ENCODE measurements at regions not wholly inside any gene's neighbourhood (a gene's known extent, or its start where the extent isn't known, plus 50 kb on each side); places are given as distances from the start of the nearest gene placed in this dataset.

GRCh38 chr4:136750897-136751296, 781.4 kb downstream of the PCDH18 start:
- no peak overlapping the region for H3K27ac Mint-ChIP-seq
- no peaks in the 10 kb centered on the region for H3K4me1 Mint-ChIP-seq
- no peak for DNase-seq
- H3K27me3 Mint-ChIP-seq: no peaks in the 10 kb centered on the region
- Histone ChIP-seq H3K27ac (ENCODE audit: insufficient read depth, low read length, poor library complexity, severe bottlenecking) (no peak overlapping the region), H3K9me3 (ENCODE audit: control insufficient read depth in 2 of 2, low read length in 2 of 2) (no peaks in the 10 kb centered on the region), H3K4me1 (ENCODE audit: control insufficient read depth, insufficient read depth, low read length, poor library complexity, severe bottlenecking) (no peaks in the 10 kb centered on the region), H3K36me3 (ENCODE audit: control insufficient read depth, insufficient read depth, low read length) (no peaks in the 10 kb centered on the region), H3K27me3 (ENCODE audit: control insufficient read depth, insufficient read depth, low read length) (no peaks in the 10 kb centered on the region), H3K4me3 (ENCODE audit: low read depth, low read length) (no peak overlapping the region)
- H3K36me3 Mint-ChIP-seq: no peaks in the 10 kb centered on the region
- peaks cover 0 to 13% (median 5%) of the 10 kb centered on the region in 7 donors for H3K9me3 Mint-ChIP-seq
- no peak overlapping the region for H3K4me3 Mint-ChIP-seq
- no peak for ATAC-seq (ENCODE audit: low read depth in 2 of 2)

- H3K27me3 ChIP-seq (ENCODE audit: control insufficient read depth, insufficient read depth, low read length): no peaks in the 10 kb centered on the region
- H3K9me3 ChIP-seq (ENCODE audit: control insufficient read depth in 2 of 2, low read length in 2 of 2): no peaks in the 10 kb centered on the region
- Mint-ChIP-seq H3K36me3 (no peaks in the 10 kb centered on the region), H3K27ac (no peak overlapping the region), H3K4me3 (no peak overlapping the region), H3K9me3 (peaks cover 0 to 13% (median 5%) of the 10 kb centered on the region in 7 donors), H3K4me1 (no peaks in the 10 kb centered on the region), H3K27me3 (no peaks in the 10 kb centered on the region)
- H3K36me3 ChIP-seq (ENCODE audit: control insufficient read depth, insufficient read depth, low read length): no peaks in the 10 kb centered on the region
- no peak overlapping the region for H3K4me3 ChIP-seq (ENCODE audit: low read depth, low read length)
- no peak for ATAC-seq (ENCODE audit: low read depth in 2 of 2)
- no peak overlapping the region for H3K27ac ChIP-seq (ENCODE audit: insufficient read depth, low read length, poor library complexity, severe bottlenecking)
- DNase-seq: no peak
- no peaks in the 10 kb centered on the region for H3K4me1 ChIP-seq (ENCODE audit: control insufficient read depth, insufficient read depth, low read length, poor library complexity, severe bottlenecking)
Measured at GRCh38 chr4:136749989-136750388, 782.3 kb downstream of the PCDH18 start.

- H3K27ac ChIP-seq (ENCODE audit: insufficient read depth, low read length, poor library complexity, severe bottlenecking): no peak overlapping the region
- Mint-ChIP-seq H3K27me3 (no peaks in the 10 kb centered on the region), H3K4me3 (no peak overlapping the region), H3K27ac (no peak overlapping the region), H3K36me3 (no peaks in the 10 kb centered on the region), H3K9me3 (peaks cover 3 to 17% (median 6%) of the 10 kb centered on the region in 7 donors), H3K4me1 (no peaks in the 10 kb centered on the region)
- no peaks in the 10 kb centered on the region for H3K27me3 ChIP-seq (ENCODE audit: control insufficient read depth, insufficient read depth, low read length)
- H3K9me3 ChIP-seq (ENCODE audit: control insufficient read depth in 2 of 2, low read length in 2 of 2): no peaks in the 10 kb centered on the region
- ATAC-seq (ENCODE audit: low read depth in 2 of 2): no peak
- H3K4me1 ChIP-seq (ENCODE audit: control insufficient read depth, insufficient read depth, low read length, poor library complexity, severe bottlenecking): no peaks in the 10 kb centered on the region
- DNase-seq: no peak
- no peaks in the 10 kb centered on the region for H3K36me3 ChIP-seq (ENCODE audit: control insufficient read depth, insufficient read depth, low read length)
- H3K4me3 ChIP-seq (ENCODE audit: low read depth, low read length): no peak overlapping the region
Measured at GRCh38 chr4:136748773-136749172, 783.5 kb downstream of the PCDH18 start.

GRCh38 chr4:136748165-136748564, 784.1 kb downstream of the PCDH18 start:
- Histone ChIP-seq H3K9me3 (ENCODE audit: control insufficient read depth in 2 of 2, low read length in 2 of 2) (no peaks in the 10 kb centered on the region), H3K4me1 (ENCODE audit: control insufficient read depth, insufficient read depth, low read length, poor library complexity, severe bottlenecking) (no peaks in the 10 kb centered on the region), H3K36me3 (ENCODE audit: control insufficient read depth, insufficient read depth, low read length) (no peaks in the 10 kb centered on the region), H3K27ac (ENCODE audit: insufficient read depth, low read length, poor library complexity, severe bottlenecking) (no peak overlapping the region), H3K4me3 (ENCODE audit: low read depth, low read length) (no peak overlapping the region), H3K27me3 (ENCODE audit: control insufficient read depth, insufficient read depth, low read length) (no peaks in the 10 kb centered on the region)
- no peak overlapping the region for H3K27ac Mint-ChIP-seq
- no peaks in the 10 kb centered on the region for H3K27me3 Mint-ChIP-seq
- H3K4me3 Mint-ChIP-seq: no peak overlapping the region
- no peaks in the 10 kb centered on the region for H3K36me3 Mint-ChIP-seq
- ATAC-seq (ENCODE audit: low read depth in 2 of 2): no peak
- H3K9me3 Mint-ChIP-seq: peaks cover 3 to 23% (median 6%) of the 10 kb centered on the region in 7 donors
- H3K4me1 Mint-ChIP-seq: no peaks in the 10 kb centered on the region
- DNase-seq: no peak

- ATAC-seq (ENCODE audit: low read depth in 2 of 2) (no peak), DNase-seq (no peak)
- no peak overlapping the region for H3K27ac Mint-ChIP-seq
- no peaks in the 10 kb centered on the region for H3K36me3 Mint-ChIP-seq
- no peaks in the 10 kb centered on the region for H3K4me1 ChIP-seq (ENCODE audit: control insufficient read depth, insufficient read depth, low read length, poor library complexity, severe bottlenecking)
- no peaks in the 10 kb centered on the region for H3K27me3 Mint-ChIP-seq
- no peak overlapping the region for H3K4me3 ChIP-seq (ENCODE audit: low read depth, low read length)
- peaks cover 0 to 12% (median 4%) of the 10 kb centered on the region in 7 donors for H3K9me3 Mint-ChIP-seq
- H3K36me3 ChIP-seq (ENCODE audit: control insufficient read depth, insufficient read depth, low read length): no peaks in the 10 kb centered on the region
- peaks cover 0 to 11% of the 10 kb centered on the region in 2 experiments for H3K9me3 ChIP-seq (ENCODE audit: control insufficient read depth in 2 of 2, low read length in 2 of 2)
- no peaks in the 10 kb centered on the region for H3K4me1 Mint-ChIP-seq
- H3K27ac ChIP-seq (ENCODE audit: insufficient read depth, low read length, poor library complexity, severe bottlenecking): no peak overlapping the region
- H3K4me3 Mint-ChIP-seq: no peak overlapping the region
- no peaks in the 10 kb centered on the region for H3K27me3 ChIP-seq (ENCODE audit: control insufficient read depth, insufficient read depth, low read length)
Measured at GRCh38 chr4:136743238-136743637, 789.1 kb downstream of the PCDH18 start.

GRCh38 chr4:136742333-136742732, 790.0 kb downstream of the PCDH18 start:
- Mint-ChIP-seq H3K36me3 (no peaks in the 10 kb centered on the region), H3K4me3 (peak overlapping the region in 1 of 4 donors; percentile 54), H3K4me1 (no peaks in the 10 kb centered on the region), H3K27me3 (no peaks in the 10 kb centered on the region), H3K9me3 (peaks cover 0 to 15% (median 4%) of the 10 kb centered on the region in 7 donors), H3K27ac (no peak overlapping the region)
- Histone ChIP-seq H3K27me3 (ENCODE audit: control insufficient read depth, insufficient read depth, low read length) (no peaks in the 10 kb centered on the region), H3K4me3 (ENCODE audit: low read depth, low read length) (no peak overlapping the region), H3K9me3 (ENCODE audit: control insufficient read depth in 2 of 2, low read length in 2 of 2) (peaks cover 0 to 11% of the 10 kb centered on the region in 2 experiments), H3K27ac (ENCODE audit: insufficient read depth, low read length, poor library complexity, severe bottlenecking) (no peak overlapping the region), H3K36me3 (ENCODE audit: control insufficient read depth, insufficient read depth, low read length) (no peaks in the 10 kb centered on the region), H3K4me1 (ENCODE audit: control insufficient read depth, insufficient read depth, low read length, poor library complexity, severe bottlenecking) (no peaks in the 10 kb centered on the region)
- ATAC-seq (ENCODE audit: low read depth in 2 of 2) (no peak), DNase-seq (no peak)

GRCh38 chr4:136741468-136741867, 790.8 kb downstream of the PCDH18 start:
- peaks cover 0 to 11% of the 10 kb centered on the region in 2 experiments for H3K9me3 ChIP-seq (ENCODE audit: control insufficient read depth in 2 of 2, low read length in 2 of 2)
- Mint-ChIP-seq H3K4me3 (no peak overlapping the region), H3K9me3 (peaks cover 0 to 15% (median 4%) of the 10 kb centered on the region in 7 donors), H3K27me3 (no peaks in the 10 kb centered on the region), H3K4me1 (no peaks in the 10 kb centered on the region), H3K36me3 (no peaks in the 10 kb centered on the region), H3K27ac (no peak overlapping the region)
- no peaks in the 10 kb centered on the region for H3K4me1 ChIP-seq (ENCODE audit: control insufficient read depth, insufficient read depth, low read length, poor library complexity, severe bottlenecking)
- no peaks in the 10 kb centered on the region for H3K36me3 ChIP-seq (ENCODE audit: control insufficient read depth, insufficient read depth, low read length)
- no peak overlapping the region for H3K27ac ChIP-seq (ENCODE audit: insufficient read depth, low read length, poor library complexity, severe bottlenecking)
- H3K27me3 ChIP-seq (ENCODE audit: control insufficient read depth, insufficient read depth, low read length): no peaks in the 10 kb centered on the region
- H3K4me3 ChIP-seq (ENCODE audit: low read depth, low read length): no peak overlapping the region
- no peak for DNase-seq
- no peak for ATAC-seq (ENCODE audit: low read depth in 2 of 2)

GRCh38 chr4:136740326-136740725, 792.0 kb downstream of the PCDH18 start:
- Mint-ChIP-seq H3K4me3 (no peak overlapping the region), H3K4me1 (no peaks in the 10 kb centered on the region), H3K36me3 (no peaks in the 10 kb centered on the region), H3K9me3 (peaks cover 0 to 15% (median 4%) of the 10 kb centered on the region in 7 donors), H3K27ac (no peak overlapping the region), H3K27me3 (no peaks in the 10 kb centered on the region)
- Histone ChIP-seq H3K4me1 (ENCODE audit: control insufficient read depth, insufficient read depth, low read length, poor library complexity, severe bottlenecking) (no peaks in the 10 kb centered on the region), H3K27me3 (ENCODE audit: control insufficient read depth, insufficient read depth, low read length) (no peaks in the 10 kb centered on the region), H3K27ac (ENCODE audit: insufficient read depth, low read length, poor library complexity, severe bottlenecking) (no peak overlapping the region), H3K36me3 (ENCODE audit: control insufficient read depth, insufficient read depth, low read length) (no peaks in the 10 kb centered on the region), H3K9me3 (ENCODE audit: control insufficient read depth in 2 of 2, low read length in 2 of 2) (peaks cover 0 to 11% of the 10 kb centered on the region in 2 experiments), H3K4me3 (ENCODE audit: low read depth, low read length) (no peak overlapping the region)
- DNase-seq (no peak), ATAC-seq (ENCODE audit: low read depth in 2 of 2) (no peak)

All from CD4-positive, CD25-positive, alpha-beta regulatory T cell (primary cell).